Posterior cingulate gyrus (tissue), 11 donors: ENCODE measurements at regions not wholly inside any gene's neighbourhood (a gene's known extent, or its start where the extent isn't known, plus 50 kb on each side); places are given as distances from the start of the nearest gene placed in this dataset.
"Not testable (repeated sequence)": the region's sequence is repeated elsewhere in the genome, so short reads cannot be mapped to it uniquely, and the experiment has no call there.

ENCODE experiments used
- DNase-seq, 10 donors: peaks; one replicate each; pipeline versions ENCODE4 v3.0.0 to v3.0.0-alpha.2; 2020 to 2021; ENCODE audit warnings: mixed read lengths in 3 of 10
- intact Hi-C: fragments of 100-400 bp; cut with DNase I; formaldehyde crosslinking; loops from one replicate; pipeline ENCODE4 v1.15.1; 2023

DNA sequence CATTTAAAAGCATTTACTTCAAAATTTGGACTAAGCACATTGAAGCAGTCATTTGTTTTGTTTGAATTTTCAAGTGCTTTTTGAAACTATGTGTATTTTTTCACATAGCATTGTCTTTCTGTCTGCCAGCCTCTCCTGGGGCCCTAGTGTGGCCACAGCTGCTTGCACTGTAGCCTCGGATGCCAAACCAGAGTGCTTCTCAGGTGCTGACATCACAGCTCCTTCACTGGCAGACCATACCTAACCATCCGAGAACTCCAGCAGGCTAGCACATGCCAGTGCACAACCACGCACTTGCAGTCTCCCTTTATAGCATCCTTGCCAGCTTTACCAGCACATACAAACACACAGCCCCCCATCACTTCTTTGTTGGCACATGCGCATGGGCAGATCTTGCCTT, 1019.7 kb downstream of the STPG2 start:
- intact Hi-C loops: no loop called here

DNA sequence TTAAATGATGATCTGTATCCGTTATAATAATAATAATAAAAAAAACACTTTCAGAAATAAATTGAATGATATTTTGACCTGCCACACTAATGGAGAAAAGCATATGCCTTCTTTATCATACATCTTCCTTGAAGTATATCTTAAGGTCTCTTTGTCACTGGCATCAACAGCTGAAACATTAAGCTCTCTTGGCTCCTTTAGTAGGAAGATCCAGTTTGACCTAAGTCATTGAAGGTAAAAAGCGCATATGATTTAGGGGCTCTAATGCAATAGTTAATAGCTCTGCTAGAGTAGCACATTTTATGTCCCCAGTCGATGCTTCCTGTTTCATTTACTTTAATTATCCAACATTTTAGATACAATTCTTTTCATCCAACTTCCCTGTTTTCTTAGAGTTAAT, 1010.8 kb downstream of the STPG2 start:
- no peak for DNase-seq
- intact Hi-C loops: no loop called here

More for the DNA sequence above, 1019.7 kb downstream of the STPG2 start:
- no peak for DNase-seq

DNA sequence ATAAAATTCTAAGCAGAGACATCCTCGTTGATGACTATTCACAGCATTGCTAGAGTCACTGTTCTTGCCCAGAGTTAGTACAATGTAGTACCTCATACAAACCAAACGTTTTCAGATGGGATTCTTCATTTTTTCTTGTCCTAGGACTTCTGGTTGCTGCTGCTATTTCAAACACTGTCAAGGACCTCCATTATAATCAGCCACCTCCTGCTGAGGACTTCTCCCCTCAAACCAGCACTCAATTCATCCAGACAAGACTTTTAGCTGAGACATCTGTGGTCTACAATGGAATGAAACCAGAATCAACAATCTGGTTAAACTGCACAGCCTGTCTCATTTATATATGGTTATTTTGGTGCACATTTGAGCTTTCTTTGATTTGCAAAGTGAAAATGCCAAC, 1008.8 kb downstream of the STPG2 start:
- intact Hi-C loops: no loop called here
- no peak for DNase-seq

DNA sequence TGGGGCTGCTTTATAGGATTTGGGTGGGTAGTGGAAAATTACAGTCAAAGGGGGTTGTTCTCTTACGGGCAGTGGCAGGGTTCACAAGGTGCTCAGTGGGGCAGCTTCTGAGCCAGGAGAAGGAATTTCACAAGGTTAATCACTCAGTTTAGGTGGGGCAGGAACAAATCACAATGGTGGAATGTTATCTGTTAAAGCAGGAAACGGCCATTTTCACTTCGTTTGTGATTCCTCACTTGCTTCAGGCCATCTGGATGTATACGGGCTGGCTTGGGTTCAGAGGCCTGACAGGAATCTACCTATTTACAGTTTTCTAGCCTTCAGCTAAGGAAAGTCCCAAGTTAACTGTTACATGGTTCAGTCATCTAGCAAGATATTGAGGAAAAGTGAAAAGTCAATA, 1003.5 kb downstream of the STPG2 start:
- intact Hi-C loops: no loop called here
- no peak for DNase-seq

DNA sequence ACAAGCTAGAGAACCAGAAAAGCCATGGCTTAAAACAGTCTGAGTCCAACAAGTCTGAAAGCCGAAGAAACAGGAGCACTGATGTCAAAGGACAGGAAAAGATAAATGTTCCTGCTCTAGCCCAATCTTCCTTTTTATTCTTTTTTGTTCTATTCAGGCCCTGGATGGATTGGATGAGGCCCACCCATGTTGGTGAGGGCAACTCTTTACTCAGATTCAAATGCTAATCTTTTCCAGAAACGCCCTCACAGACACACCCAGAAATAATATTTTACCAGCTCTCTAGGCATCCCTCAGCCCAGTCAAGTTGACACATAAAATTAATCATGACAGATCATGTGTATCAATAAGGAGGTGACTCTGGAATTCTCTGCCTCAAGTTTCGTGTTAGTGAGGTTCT, 1002.7 kb downstream of the STPG2 start:
- DNase-seq: no peak
- intact Hi-C loops: no loop called here

DNA sequence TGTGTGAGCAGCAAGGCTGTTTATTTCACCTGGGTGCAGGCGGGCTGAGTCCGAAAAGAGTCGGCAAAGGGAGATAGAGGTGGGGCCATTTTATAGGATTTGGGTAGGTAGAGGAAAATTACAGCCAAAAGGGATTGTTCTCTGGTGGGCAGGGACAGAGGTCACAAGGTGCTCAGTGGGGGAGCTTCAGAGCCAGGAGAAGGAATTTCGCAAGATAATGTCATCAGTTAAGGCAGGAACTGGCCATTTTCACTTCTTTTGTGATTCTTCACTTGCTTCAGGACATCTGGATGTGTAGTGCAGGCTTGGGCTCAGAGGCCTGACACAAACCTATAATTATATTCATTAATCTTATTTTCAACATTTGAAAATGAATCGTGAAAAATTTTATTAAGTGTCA, 1001.9 kb downstream of the STPG2 start:
- intact Hi-C loops, DNase-seq: not testable (repeated sequence)

DNA sequence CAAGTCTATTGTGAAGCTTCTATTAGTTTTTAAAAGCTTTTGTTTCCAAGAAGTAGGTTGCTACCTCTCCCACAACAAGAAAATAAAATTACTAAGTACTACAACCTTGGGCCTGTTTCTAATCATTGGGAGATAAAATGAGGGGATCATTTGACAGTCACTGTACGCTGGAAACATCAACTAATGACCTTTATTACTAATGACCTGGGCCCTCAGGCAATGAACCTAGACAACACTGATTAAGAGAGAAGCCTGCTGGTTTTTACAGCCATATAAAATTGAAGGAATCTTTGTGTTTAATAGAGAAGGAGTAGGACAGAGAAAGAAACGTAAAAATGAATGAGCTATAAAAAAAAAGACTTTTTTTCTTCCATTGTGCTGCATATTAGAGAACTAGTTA, 1000.9 kb downstream of the STPG2 start:
- DNase-seq: no peak
- intact Hi-C loops: no loop called here

DNA sequence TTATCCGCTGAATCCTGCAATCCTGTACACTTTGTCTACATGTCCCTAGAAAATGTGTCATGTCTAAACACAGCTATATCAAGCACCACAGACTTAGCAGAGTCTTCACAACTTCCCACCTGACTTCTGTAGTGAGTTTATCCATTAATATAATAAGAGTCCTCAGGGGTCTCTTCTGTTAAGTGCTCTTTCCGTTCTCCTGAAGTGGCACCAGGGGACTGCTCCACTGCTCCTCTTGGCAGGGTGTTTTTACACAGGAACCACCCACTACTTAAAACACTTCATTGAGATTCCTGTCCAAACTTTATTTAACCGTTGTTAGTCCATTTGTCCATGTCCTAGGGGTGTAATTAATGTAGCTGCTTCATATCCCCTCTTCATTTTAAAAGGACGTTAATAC, 1000.4 kb downstream of the STPG2 start:
- DNase-seq: no peak
- intact Hi-C loops: no loop called here

DNA sequence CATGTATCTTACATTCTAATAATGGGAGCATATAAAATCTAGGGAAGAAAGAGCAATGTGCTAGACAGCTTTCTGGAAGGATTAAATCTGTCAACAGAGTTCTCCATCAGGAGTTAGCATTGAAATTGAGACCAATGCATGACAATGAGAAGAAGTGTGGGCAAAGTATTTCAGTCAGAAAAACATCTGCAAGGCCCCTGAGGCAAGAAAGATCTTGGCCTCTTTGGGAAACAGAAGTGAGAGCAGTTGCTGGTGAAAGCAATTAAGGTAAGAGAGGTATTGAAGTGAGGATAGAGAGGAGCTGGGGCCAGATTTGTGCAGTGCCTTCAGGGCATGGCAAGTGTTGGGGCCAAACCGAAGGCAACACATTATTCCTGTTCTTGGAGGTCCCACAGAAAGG, 999.1 kb downstream of the STPG2 start:
- intact Hi-C loops: no loop called here
- DNase-seq: no peak

DNA sequence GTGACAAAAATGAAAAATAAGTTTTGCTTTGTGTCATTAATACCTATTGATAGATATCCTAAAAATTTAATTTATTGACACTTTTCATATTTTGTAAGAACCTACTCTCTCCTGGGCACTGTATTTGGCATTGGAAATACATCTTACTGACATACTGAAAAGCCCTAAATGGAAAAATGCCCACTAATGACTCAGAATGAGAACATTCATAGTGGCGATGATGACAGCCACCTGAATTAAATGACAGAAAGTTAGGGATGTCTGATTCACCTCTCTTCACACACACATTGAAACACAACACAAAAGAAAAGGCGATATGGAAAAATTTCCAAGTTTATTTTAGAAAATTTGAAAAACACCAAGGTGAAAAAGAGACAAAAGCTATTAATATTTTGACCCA, 992.3 kb downstream of the STPG2 start:
- intact Hi-C loops: no loop called here
- no peak for DNase-seq

DNA sequence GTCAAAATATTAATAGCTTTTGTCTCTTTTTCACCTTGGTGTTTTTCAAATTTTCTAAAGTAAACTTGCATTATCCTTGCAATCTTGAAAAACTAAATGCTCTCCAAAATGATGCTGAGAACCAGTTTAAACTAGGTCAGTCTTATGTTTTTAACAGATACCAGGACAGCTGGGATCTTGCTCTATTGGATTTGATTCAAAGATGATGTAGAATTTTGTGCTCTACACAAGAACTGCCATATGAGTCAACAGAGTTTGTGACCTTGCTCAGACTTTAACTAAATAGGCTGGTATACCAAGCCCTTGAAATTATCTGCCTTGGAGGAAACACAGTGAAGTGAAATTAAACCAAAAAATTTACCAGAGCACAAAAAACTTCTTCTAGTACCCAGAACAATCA, 991.1 kb downstream of the STPG2 start:
- DNase-seq: no peak
- intact Hi-C loops: no loop called here

DNA sequence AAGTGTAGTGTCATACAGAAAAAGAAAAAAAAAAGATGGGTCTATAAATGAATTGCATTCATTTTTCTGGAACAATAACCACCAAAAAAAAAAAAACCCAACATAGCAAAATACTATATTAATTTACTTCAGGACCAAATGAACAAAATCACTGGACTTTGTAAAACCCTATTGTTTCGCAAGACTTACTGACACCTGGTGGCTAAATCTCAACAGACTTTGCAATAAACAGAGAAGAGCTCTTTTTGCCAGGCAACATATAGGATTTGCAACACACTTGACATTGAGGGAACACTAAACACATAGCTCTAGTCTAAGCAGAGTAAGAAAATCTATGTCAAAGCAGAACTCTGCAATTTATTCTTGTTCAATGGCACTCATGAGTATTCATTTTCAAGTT, 990.2 kb downstream of the STPG2 start:
- no peak for DNase-seq
- intact Hi-C loops: no loop called here

DNA sequence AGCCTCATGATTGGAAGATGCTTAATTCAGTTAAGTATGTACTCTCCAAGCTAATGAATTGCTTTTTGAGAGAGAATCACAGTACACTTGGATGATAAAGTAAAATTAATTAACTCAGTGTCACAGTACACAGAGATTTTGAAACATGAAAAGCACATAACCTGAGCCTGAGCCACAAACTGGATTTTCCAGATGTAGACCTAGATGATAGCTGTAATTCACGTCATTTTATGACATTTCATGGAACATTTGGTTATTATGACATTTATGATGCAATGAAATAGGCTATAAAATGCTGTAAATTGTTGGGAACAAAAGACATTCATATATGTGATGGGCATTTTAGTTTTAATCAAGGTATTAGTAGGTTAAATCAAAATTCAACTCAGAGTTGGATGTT, 983.7 kb downstream of the STPG2 start:
- no peak for DNase-seq
- intact Hi-C loops: no loop called here

DNA sequence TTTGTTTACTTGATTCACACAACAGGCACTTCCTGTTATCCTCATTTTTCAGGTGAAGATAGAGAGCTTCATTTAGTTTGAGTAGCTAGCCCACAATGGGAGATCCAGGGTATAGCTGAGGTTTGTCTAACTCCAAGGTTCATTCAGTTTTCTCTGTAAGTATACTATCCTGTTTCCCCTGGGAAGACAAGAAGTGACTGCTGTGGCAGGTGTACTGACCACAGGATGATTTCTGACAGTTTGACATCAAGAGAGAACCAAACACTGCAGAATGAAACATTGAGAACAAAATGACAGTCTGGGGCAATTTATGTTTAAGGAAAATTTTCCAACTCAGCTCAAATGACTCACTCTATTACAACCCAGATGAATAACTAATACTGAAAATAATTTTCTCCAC, 958.0 kb downstream of the STPG2 start:
- DNase-seq: no peak
- intact Hi-C loops: no loop called here

DNA sequence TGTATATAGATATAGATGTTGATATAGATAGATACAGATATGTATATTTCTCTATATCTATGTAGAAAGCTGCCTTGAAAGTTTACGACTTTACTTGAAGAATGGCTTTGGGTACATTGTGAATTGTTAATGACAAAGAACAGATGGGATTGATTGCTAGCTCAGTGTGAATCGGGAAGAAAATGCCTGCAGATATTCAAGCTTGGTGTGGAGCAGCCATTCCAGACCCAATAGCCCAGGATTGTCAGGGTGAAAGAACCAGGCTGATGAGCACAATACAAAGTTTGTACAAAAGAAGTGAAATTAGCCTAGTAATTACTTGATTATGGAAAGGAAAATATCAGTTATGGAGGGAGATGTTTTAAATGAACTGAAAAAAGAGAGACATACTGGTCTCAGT, 946.2 kb downstream of the STPG2 start:
- no peak for DNase-seq
- intact Hi-C loops: no loop called here

DNA sequence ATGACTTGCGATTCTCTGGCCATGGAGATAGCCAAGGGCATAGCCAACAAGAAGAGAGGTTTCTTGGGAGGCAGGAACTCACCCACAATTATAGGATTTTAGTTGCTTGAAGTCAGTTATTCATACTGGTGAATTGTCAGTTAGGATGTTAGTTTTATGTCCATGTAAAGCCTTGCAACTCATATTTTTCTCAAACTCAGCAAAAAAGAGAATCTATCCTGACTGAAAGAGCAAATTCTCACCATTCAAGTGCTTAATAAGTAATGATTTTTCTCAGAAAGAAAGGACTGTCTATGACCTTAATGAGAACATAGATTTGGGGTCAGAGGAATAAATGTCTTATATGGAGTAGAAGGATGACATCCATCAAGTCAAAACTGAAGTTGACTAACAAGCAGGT, 934.5 kb downstream of the STPG2 start:
- intact Hi-C loops: no loop called here
- no peak for DNase-seq

DNA sequence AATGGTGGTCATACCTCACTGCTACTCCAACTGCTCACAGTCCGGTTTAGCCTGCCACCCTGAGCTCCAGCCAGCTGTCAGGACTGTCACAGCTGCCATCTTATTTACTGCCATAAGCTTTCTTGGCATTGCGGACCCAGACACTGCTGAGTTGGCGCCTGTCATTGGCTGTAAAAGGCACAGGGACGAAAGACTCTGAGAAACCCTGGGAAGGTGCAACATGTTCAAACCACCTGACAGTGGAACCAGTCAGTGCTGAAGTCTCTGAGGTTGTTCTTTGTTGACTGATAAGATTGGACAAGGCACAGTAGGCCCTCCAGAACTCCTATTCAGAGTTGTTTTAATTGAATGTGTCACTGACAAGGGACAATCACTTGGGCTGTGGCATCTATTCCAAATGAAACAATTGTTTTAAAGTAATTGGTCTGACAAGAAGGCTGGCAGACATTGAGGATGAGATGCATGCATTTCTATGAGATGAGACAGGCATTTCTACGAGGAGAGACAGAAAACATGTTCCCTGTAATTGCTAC, 927.8 kb downstream of the STPG2 start:
- intact Hi-C loops: no loop called here

DNA sequence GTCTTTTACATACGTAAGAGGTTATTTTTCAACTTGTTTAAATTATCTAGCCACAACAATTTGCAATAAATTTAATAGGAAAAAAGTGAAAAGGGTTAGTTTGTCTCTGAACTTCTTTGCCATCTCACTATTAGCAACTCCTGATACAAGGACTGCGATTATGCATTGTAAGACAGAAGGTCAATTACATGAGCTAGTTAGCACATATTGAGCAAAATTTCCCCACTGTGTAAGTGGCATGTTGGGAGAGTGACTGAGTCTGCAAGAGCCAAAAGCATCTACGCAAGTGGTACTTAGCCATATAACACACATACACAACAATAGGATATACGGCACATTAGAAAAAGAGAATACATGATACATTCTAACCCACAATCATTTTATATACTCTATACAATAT, 927.2 kb downstream of the STPG2 start:
- intact Hi-C loops: no loop called here
- no peak for DNase-seq

More for the DNA sequence above, 927.8 kb downstream of the STPG2 start:
- DNase-seq: no peak

DNA sequence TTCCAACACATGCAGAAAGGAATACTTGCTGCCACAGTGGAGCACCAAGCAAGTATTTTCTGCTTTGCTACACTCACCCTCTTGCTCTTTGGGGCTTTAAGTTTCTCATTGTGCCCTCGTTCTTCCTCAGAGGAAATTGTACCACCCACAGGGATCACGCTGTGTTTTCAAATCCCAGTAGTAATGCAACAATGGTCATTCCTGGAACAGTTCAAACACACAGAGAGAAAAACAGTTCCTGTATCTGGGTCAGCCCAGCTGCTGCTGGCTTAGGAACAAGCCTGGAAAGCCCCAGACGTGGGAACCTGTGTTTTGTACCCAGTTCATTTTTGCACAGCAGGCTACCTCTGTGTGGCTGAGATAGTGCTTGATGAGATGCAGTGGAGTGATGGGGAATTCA, 907.8 kb downstream of the STPG2 start:
- intact Hi-C loops: no loop called here
- peak in 2 of 10 donors; percentile 6 to 65 for DNase-seq

DNA sequence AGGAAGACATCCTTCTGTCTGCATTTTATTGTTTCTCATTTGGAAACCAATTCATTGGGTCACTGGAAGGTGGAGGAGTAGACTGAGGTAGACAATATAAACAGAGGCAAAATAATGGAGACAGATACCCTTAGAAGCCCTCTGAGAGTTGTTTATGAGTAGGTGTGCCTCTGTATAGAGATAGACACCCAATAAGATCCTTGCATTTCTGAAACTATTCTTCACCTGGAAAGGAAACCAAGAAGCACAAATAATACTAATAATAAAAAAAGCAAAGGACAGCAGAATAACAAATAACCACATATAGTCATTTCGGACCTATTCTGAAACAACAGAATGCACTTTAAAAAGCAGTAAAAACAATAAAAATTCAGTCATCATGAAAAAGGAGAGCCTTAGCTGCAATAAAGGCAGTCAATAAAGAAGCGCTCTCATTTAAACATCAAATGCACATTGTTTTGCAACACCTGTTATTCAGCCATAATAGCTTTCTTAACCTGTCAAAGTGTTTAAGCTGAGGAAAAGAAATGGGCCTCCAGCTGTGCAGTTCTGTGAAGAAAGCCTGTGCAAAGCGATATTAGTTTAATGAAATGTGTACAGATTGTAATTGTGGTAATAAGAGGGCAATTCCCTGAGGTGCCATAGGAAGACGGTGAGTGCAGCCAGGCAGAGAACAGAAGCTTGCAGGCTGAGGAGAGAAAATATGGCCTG, 904.2 kb downstream of the STPG2 start:
- intact Hi-C loops: no loop called here
- no peak for DNase-seq

DNA sequence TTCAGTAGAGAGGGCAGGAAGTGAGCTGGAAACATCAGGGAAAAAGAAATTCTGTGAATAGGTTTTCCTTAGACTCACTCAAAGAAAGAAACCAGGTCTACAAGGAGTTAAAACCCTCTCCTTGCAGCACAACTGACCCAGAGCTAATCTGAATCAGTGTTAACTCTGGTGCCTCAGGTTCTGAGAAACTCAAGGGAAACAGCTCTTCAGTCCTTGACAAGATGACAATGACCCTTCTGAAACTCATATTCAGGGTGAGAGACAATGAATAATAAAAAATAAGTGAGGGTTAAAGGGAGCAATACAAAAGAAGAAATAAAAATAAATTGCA, 903.6 kb downstream of the STPG2 start:
- DNase-seq: no peak

DNA sequence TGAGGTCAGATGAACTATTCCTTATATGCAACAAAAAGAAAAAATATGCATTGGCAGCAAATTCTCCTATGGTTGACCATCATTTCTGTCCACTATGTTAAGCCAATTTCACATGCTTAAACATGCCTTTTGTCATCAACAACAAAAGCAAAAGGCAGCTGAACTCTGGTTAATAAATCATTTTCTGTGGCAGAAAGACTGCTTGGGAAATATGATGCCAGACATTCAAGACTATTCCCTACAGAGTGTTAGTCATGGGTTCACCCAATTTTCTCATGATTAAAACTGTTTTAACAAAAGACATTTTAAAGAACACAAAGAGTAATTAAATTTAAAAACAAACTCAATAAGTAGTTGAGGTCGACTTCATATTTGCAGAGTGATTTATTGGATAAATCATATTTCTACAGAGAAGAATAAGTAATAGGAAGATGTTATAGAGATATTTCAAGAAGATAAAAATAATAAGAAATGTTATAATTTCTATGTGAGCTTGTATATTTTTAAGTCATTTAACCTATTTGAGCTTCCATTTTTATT, 890.6 kb downstream of the STPG2 start:
- intact Hi-C loops: no loop called here
- no peak for DNase-seq

More for the DNA sequence above, 903.6 kb downstream of the STPG2 start:
- intact Hi-C loops: no loop called here

DNA sequence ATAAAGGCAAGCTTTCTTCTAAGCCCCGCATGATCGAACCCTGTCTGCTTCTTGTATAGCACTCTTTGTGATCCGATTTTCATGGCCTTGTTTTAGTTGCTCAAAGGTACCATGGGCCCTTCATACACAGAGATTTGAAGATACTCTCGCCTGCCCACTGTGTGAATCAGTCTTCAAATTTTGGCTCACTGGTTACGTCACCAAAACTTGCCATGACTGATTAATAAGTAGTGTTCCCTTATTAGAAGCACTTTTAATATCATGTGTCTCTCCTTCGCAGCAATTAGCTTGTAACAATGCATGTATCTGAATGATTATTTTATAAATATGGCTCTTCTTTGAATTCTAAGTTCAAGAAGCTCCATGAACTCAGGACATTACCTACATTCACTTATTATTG, 880.5 kb downstream of the STPG2 start:
- intact Hi-C loops: no loop called here
- DNase-seq: no peak
